Spleen (tissue), 11 donors: ENCODE measurements at regions not wholly inside any gene's neighbourhood (a gene's known extent, or its start where the extent isn't known, plus 50 kb on each side); places are given as distances from the start of the nearest gene placed in this dataset.

Source experiments
- DNase-seq: peaks from one replicate; pipeline ENCODE4 v3.0.0-alpha.2; 2020
- H3K27ac ChIP-seq, 8 donors: fragments of 200-600 bp; sonication (generic) in 7 of 8; 1 replicate in 4 of 8; 2 replicates in 4 of 8; pipeline versions ENCODE4 v1.5.0 to v1.8.0; 2016 to 2021; ENCODE audit warnings: inconsistent platforms in 4 of 8, mild to moderate bottlenecking in 4 of 8, moderate library complexity in 1 of 8
- H3K27me3 ChIP-seq, 7 donors: fragments of 200-600 bp; sonication (generic) in 6 of 7; replicated peaks in 1 of 7; 1 replicate in 4 of 7; 2 replicates in 3 of 7; pipeline versions ENCODE4 v1.5.0 to v1.8.0; 2016 to 2021; ENCODE audit warnings: inconsistent platforms in 3 of 7, mild to moderate bottlenecking in 1 of 7
- H3K36me3 ChIP-seq, 6 donors: fragments of 200-600 bp; sonication (generic) in 5 of 6; 1 replicate in 4 of 6; 2 replicates in 2 of 6; pipeline versions ENCODE4 v1.5.0 to v1.8.0; 2016 to 2021; ENCODE audit warnings: inconsistent platforms in 2 of 6
- H3K4me1 ChIP-seq, 6 donors: fragments of 200-600 bp; sonication (generic) in 5 of 6; 1 replicate in 3 of 6; 2 replicates in 3 of 6; pipeline versions ENCODE4 v1.5.0 to v1.8.0; 2016 to 2021; ENCODE audit warnings: inconsistent platforms in 3 of 6
- H3K4me3 ChIP-seq, 8 donors: fragments of 200-600 bp; sonication (generic) in 7 of 8; 1 replicate in 4 of 8; 2 replicates in 4 of 8; pipeline versions ENCODE4 v1.5.0 to v1.8.0; 2016 to 2021; ENCODE audit warnings: inconsistent platforms in 4 of 8, mild to moderate bottlenecking in 4 of 8, moderate library complexity in 2 of 8
- H3K9me3 ChIP-seq, 8 donors: fragments of 200-600 bp; sonication (generic) in 7 of 8; 1 replicate in 4 of 8; 2 replicates in 4 of 8; pipeline versions ENCODE4 v1.5.0 to v1.8.0; 2016 to 2021; ENCODE audit warnings: inconsistent platforms in 4 of 8
- CTCF ChIP-seq, 11 experiments: fragments of 200-600 bp in 7 of 11; fragments of 450-650 bp in 4 of 11; sonication (generic) in 4 of 11; IDR thresholded peaks in 8 of 11; conservative IDR thresholded peaks in 3 of 11; 1 replicate in 7 of 11; 2 replicates in 4 of 11; pipeline versions ENCODE4 v1.4.0 to v1.8.0; 2016 to 2021; ENCODE audit warnings: antibody characterized with exemption in 11 of 11, inconsistent platforms in 4 of 11, mild to moderate bottlenecking in 1 of 11
- POLR2A ChIP-seq, 3 donors: fragments of 450-650 bp; IDR thresholded peaks; one replicate each; pipeline ENCODE4 v1.5.1; 2017; ENCODE audit warnings: antibody characterized with exemption in 3 of 3, mild to moderate bottlenecking in 1 of 3
- POLR2AphosphoS5 ChIP-seq, 3 donors: sonication (generic); formaldehyde crosslinking; IDR thresholded peaks; one replicate each; pipeline ENCODE4 v1.5.1; 2017; ENCODE audit warnings: antibody characterized with exemption in 3 of 3
- WGBS, 5 donors: extraction: QIAGEN DNeasy Blood & Tissue Kit in 3 of 5; methylation state at CpG; one replicate each; pipeline versions ENCODE4 v1.1.5 to v1.1.7; 2013 to 2018; 5-methylcytosine and 5-hydroxymethylcytosine counted together
- intact Hi-C: fragments of 100-400 bp; cut with DNase I; formaldehyde crosslinking; loops from one replicate; pipeline ENCODE4 v1.15.0; 2023; ENCODE audit warnings: low total_unique reads
- donor health status: healthy with polysubstance abuse.
- donor health status: DM: no; HTN: no; CAD: no; lungs with moderate emphysema.
- donor health status: DM: no; HTN: no; CAD: no.
- donor health status: Bipolar disorder and iron deficiency.
- donor health status: healthy.
- donor health status: DM: no; HTN: no; CAD: no.
- donor health status: DM: yes; HTN: yes; CAD: no.

- no peak overlapping the region for H3K27ac ChIP-seq
- no peaks in the 10 kb centered on the region for H3K9me3 ChIP-seq
- 74 to 77% (median 76%) methylated on average over 5 of the region's 5 CpGs for WGBS, 5 donors
- H3K4me1 ChIP-seq, result peaks cover 0 to 22% (median 10%) of the 10 kb centered on the region in 6 donors
- intact Hi-C loops, result no loop called here
- peaks cover 0 to 20% (median 7%) of the 10 kb centered on the region in 7 donors for H3K27me3 ChIP-seq
- no peak overlapping the region for H3K4me3 ChIP-seq
- peak in 2 of 3 donors; percentile 14 to 55 for TF ChIP-seq POLR2AphosphoS5 (IDR thresholded peaks at IDR 0.05)
- TF ChIP-seq POLR2A (IDR thresholded peaks at IDR 0.05), result no peak
- no peak for DNase-seq
- no peaks in the 10 kb centered on the region for H3K36me3 ChIP-seq
Observed at GRCh38 chr15:66650433-66650832, 51.6 kb upstream of the SMAD6 start.

- H3K4me3 ChIP-seq, result no peak overlapping the region
- peaks cover 0 to 28% (median 7%) of the 10 kb centered on the region in 7 donors for H3K27me3 ChIP-seq
- peaks cover 0 to 28% (median 12%) of the 10 kb centered on the region in 6 donors for H3K4me1 ChIP-seq
- no peaks in the 10 kb centered on the region for H3K9me3 ChIP-seq
- intact Hi-C loops, result no loop called here
- no peak for TF ChIP-seq POLR2A (IDR thresholded peaks at IDR 0.05)
- no peak for TF ChIP-seq POLR2AphosphoS5 (IDR thresholded peaks at IDR 0.05)
- TF ChIP-seq CTCF (IDR thresholded peaks at IDR 0.05 in 8 of 11, conservative IDR thresholded peaks at IDR 0.05 in 3 of 11), result no peak
- no peak overlapping the region for H3K27ac ChIP-seq
- no peaks in the 10 kb centered on the region for H3K36me3 ChIP-seq
- 70 to 92% (median 74%) methylated on average over 3 of the region's 3 CpGs for WGBS, 5 donors
- no peak for DNase-seq
Observed at GRCh38 chr15:66651198-66651597, 50.8 kb upstream of the SMAD6 start.

GRCh38 chr15:66651913-66652642 lies 50.0 kb upstream of the SMAD6 start:
- WGBS, 5 donors, result 79 to 85% (median 80%) methylated on average over 3 to 5 of the region's 5 CpGs
- H3K9me3 ChIP-seq, result no peaks in the 10 kb centered on the region
- H3K4me1 ChIP-seq, result peaks cover 0 to 37% (median 14%) of the 10 kb centered on the region in 6 donors
- no peak for DNase-seq
- intact Hi-C loops, result no loop called here
- H3K4me3 ChIP-seq, result no peak overlapping the region
- TF ChIP-seq POLR2A (IDR thresholded peaks at IDR 0.05), result no peak
- no peak for TF ChIP-seq POLR2AphosphoS5 (IDR thresholded peaks at IDR 0.05)
- no peak for TF ChIP-seq CTCF (IDR thresholded peaks at IDR 0.05 in 8 of 11, conservative IDR thresholded peaks at IDR 0.05 in 3 of 11)
- no peak overlapping the region for H3K27ac ChIP-seq
- no peaks in the 10 kb centered on the region for H3K36me3 ChIP-seq
- H3K27me3 ChIP-seq, result peaks cover 0 to 29% (median 7%) of the 10 kb centered on the region in 7 donors
